Cardiac fibroblast (primary cell): ENCODE measurements at regions not wholly inside any gene's neighbourhood (a gene's known extent, or its start where the extent isn't known, plus 50 kb on each side); places are given as distances from the start of the nearest gene placed in this dataset.

Experiments used
- DNase-seq, 2 donors: peaks; one replicate each; pipeline versions ENCODE4 v3.0.0 to v3.0.0-alpha.2; 2010; ENCODE audit warnings: low read depth in 2 of 2
- H3K4me3 ChIP-seq, 2 donors: replicated peaks in 1 of 2; 1 replicate in 1 of 2; 2 replicates in 1 of 2; pipeline ENCODE4 v1.5.1; 2011; ENCODE audit warnings: low read depth in 2 of 2, low read length in 2 of 2, mild to moderate bottlenecking in 2 of 2, moderate library complexity in 1 of 2
- CTCF ChIP-seq: IDR thresholded peaks from one replicate; pipeline ENCODE4 v1.5.1; 2011; ENCODE audit warnings: low read depth, mild to moderate bottlenecking, low read length, inconsistent platforms

DNA sequence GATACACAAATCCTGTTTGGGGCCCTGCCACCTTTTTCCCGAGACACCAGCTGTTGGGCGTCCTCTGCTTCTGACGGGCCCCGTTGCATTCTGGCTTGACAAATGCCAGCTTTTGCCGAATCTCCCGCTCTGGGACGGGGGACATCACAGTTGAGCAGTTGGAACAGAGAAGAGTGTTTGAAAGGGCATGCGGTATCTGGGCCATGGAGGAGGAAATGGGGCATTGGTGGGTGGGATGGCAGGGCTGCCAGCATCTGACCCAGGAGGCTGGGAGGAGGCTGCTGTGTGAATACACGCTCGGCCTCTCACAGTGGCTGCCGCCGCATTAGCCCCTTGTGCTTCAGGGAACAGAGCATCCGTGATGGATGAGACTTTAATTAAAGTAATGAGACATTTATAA lies 184.3 kb upstream of the TNRC6C start:
- TF ChIP-seq CTCF = no peak
- no peak overlapping the region for H3K4me3 ChIP-seq

GRCh38 chr17:77778636-77779489 lies 179.6 kb upstream of the TNRC6C start:
- TF ChIP-seq CTCF = no peak
- DNase-seq = peak in 1 of 2 donors; percentile 54
- H3K4me3 ChIP-seq = no peak overlapping the region

More for the DNA sequence above, 184.3 kb upstream of the TNRC6C start:
- no peak for DNase-seq

- DNase-seq = peak in 1 of 2 donors; percentile 45
- no peak for TF ChIP-seq CTCF
- no peak overlapping the region for H3K4me3 ChIP-seq
These were observed 178.6 kb upstream of the TNRC6C start for GRCh38 chr17:77779711-77780539.

GRCh38 chr17:77781536-77781935 lies 177.0 kb upstream of the TNRC6C start:
- H3K4me3 ChIP-seq = no peak overlapping the region
- no peak for DNase-seq
- no peak for TF ChIP-seq CTCF

DNA sequence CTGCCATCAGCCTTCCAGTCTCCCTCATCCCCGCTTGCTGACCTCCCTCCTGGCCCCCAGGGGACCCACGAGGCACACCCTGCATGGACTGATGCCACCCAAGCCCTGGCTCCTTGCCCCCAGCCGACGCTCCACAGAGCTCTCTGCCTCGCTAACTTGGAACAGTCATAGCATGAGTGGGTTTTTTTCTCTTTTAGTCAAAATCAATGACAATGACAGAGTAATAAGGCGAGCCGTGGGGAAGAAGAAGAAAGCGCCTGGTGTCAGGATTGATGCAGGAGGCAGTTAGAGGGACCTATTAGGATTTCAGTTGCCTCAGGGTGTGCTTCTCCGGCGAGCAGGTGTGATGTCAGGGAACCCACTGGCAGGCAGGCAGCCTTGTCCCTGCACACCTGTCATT lies 176.3 kb upstream of the TNRC6C start:
- H3K4me3 ChIP-seq = no peak overlapping the region
- TF ChIP-seq CTCF = no peak
- no peak for DNase-seq

- TF ChIP-seq CTCF = no peak
- H3K4me3 ChIP-seq = no peak overlapping the region
- no peak for DNase-seq
These were observed 175.9 kb upstream of the TNRC6C start for GRCh38 chr17:77782611-77783010.
